ENCODE measurements at regions not wholly inside any gene's neighbourhood (a gene's known extent, or its start where the extent isn't known, plus 50 kb on each side); places are given as distances from the start of the nearest gene placed in this dataset.
"Not testable (repeated sequence)": the region's sequence is repeated elsewhere in the genome, so short reads cannot be mapped to it uniquely, and the experiment has no call there.

DNA sequence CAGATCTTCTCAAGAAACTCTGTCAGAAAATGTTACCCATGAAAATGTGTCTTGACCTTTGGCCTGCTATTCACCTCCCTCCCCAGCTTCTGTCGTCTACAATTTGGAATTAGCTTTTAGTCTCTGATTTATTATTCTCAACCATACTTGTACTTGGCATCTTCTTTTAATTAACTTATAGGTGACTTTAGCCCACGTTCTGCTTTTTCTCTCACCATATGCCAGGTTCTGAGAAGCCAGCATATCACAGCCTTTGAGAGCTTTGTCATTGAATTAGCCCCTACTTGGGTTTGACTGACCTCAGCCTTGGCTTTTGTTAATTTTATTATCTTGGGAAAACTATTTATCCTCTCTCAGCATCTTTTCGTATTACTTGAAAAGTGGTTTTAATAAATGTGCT is 355.9 kb downstream of the OXSM start:
- no peak for DNase-seq (ENCODE audit: low spot score)

GRCh38 chr3:26157428-26157827 is 367.5 kb downstream of the OXSM start:
- not testable (repeated sequence) for DNase-seq (ENCODE audit: low spot score)

DNA sequence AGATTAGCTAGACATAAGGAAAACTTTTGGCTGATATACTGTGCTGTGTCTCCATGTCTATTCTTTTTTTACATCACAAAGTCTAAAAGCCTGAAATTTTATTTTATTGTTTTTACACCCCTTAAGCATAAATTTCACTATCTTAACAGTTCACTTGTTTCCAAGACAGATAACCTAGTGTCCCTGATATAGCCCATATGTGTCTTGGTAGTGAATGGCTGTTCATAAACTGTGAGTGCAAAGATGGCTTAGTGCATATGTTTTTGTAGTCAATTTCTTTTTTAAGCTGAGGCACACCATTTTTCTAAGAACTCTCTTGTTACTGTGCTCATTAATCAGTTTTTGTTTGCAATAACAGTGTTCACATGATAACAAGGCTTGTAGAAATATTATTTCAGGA is 381.1 kb downstream of the OXSM start:
- no peak for DNase-seq (ENCODE audit: low spot score)

DNA sequence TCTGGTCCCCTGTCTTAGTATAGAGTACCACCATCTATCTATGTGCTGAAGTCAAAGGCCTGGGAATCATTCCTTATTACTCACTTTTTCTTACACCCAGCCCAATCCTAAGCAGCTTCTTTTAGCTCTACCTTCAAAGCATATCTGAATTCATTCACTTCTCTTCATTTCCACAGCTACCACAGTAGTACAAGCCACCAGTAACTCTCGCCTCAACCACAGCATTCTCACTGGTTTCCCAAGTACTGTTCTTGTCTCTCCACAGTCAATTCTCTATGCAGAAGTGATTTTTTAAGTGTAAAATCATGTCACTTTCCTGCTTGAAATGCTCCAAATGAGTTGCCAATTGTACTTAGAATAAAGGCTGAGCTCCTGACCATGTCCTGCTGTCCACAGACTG is 401.7 kb downstream of the OXSM start:
- no peak for DNase-seq (ENCODE audit: low spot score)

GRCh38 chr3:26193558-26193957 is 403.7 kb downstream of the OXSM start:
- DNase-seq (ENCODE audit: low spot score): no peak

DNA sequence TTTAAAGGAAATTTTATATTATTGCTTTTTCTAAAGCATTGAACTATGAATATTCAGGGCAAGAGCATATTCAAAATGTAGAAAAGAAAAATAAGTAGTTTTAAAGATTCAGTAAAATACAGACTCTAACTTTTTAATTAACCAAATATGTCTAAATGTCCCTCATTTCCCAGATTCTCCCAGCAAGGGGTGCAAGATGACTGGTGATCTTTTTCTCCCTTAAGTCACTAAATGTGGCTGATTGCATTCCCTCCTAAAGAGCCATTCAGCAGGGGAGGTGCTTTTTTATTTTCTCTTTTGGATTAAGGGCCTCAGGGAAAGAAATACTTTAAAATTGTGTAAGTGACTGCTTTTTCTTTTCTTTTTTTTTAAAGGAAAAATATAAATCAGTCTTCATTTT is 406.9 kb downstream of the OXSM start:
- DNase-seq (ENCODE audit: low spot score): no peak

DNA sequence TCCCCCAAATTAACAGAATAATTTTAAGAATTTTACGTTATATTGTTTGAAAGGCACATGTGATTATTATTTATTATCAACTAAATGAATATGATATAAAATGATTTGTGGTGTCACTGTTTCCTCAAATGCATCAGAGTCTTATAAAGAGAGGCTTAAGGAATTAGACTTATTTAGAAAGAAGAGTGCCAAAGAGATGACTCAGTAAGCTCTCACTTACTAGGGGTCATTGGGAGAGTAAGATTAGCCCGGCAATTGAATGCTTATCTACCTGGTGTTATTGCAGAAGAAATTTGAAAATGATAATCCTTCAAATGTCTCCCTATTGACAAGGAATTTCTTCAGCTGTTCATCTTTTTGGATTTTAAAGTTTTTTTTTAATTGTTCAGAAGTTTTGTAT is 408.7 kb downstream of the OXSM start:
- DNase-seq (ENCODE audit: low spot score): no peak

GRCh38 chr3:26202169-26202568 is 412.3 kb downstream of the OXSM start:
- no peak for DNase-seq (ENCODE audit: low spot score)

- no peak for DNase-seq (ENCODE audit: low spot score)
Measured at GRCh38 chr3:26205475-26205874, 415.6 kb downstream of the OXSM start.

GRCh38 chr3:26208201-26208600 is 414.4 kb upstream of the LRRC3B start:
- DNase-seq (ENCODE audit: low spot score): no peak

GRCh38 chr3:26229801-26230200 is 392.8 kb upstream of the LRRC3B start:
- DNase-seq (ENCODE audit: low spot score): no peak

- no peak for DNase-seq (ENCODE audit: low spot score)
Measured at GRCh38 chr3:26233374-26233773, 389.2 kb upstream of the LRRC3B start.

GRCh38 chr3:26236531-26236930 is 386.0 kb upstream of the LRRC3B start:
- DNase-seq (ENCODE audit: low spot score): no peak

- no peak for DNase-seq (ENCODE audit: low spot score)
Measured at GRCh38 chr3:26237036-26237682, 385.4 kb upstream of the LRRC3B start.

DNA sequence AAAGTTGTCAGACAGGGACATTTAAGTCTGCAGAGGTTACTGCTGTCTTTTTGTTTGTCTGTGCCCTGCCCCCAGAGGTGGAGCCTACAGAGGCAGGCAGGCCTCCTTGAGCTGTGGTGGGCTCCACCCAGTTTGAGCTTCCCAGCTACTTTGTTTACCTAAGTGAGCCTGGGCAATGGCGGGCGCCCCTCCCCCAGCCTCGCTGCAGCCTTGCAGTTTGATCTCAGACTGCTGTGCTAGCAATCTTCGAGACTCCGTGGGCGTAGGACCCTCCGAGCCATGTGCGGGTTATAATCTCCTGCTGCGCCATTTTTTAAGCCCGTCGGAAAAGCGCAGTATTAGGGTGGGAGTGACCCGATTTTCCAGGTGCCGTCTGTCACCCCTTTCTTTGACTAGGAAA is 378.0 kb upstream of the LRRC3B start:
- DNase-seq (ENCODE audit: low spot score): not testable (repeated sequence)

DNA sequence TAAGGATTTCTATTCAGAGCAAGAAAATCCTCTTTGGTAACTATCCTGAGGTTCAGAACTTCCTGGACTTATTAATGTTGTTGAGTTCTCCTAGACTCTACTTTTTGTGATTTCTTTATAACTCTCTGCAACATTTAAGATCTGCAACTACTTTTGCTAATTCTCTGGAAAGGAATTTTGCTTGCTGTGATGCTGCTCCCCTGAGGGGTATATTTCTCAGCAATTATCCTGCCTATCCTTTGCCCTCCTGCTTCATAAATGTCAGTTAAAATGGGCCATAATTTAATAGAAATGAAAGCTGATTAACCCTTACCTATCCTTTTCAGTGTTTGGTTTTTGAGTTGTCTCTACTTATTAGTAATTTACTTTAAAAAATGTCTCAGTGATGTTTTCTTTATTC is 377.3 kb upstream of the LRRC3B start:
- DNase-seq (ENCODE audit: low spot score): no peak

GRCh38 chr3:26246901-26247300 is 375.7 kb upstream of the LRRC3B start:
- DNase-seq (ENCODE audit: low spot score): no peak

- DNase-seq (ENCODE audit: low spot score): no peak
Measured at GRCh38 chr3:26247712-26248111, 374.9 kb upstream of the LRRC3B start.

DNA sequence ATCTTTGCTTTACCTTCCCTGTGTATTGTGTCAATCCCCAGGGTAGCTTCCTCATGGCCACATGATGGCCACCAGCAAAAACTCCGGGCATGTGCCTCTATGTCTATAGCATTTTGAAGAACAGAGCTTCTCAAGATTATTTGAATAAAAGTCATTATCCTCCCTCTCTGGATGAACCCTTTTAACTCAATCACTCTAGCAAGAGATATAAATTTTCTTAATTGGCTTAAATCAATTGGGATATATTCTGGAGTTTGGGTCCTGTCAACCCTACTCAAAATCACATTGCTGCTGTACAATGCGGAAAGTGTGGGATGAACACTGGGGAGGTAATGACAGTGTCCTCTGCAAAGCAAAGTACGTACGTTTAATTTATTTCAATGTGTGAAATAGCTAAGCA is 370.6 kb upstream of the LRRC3B start:
- DNase-seq (ENCODE audit: low spot score): no peak

- DNase-seq (ENCODE audit: low spot score): no peak
Measured at GRCh38 chr3:26256224-26256623, 366.3 kb upstream of the LRRC3B start.

GRCh38 chr3:26259176-26259575 is 363.4 kb upstream of the LRRC3B start:
- no peak for DNase-seq (ENCODE audit: low spot score)

- DNase-seq (ENCODE audit: low spot score): no peak
Measured at GRCh38 chr3:26260139-26260538, 362.4 kb upstream of the LRRC3B start.

DNA sequence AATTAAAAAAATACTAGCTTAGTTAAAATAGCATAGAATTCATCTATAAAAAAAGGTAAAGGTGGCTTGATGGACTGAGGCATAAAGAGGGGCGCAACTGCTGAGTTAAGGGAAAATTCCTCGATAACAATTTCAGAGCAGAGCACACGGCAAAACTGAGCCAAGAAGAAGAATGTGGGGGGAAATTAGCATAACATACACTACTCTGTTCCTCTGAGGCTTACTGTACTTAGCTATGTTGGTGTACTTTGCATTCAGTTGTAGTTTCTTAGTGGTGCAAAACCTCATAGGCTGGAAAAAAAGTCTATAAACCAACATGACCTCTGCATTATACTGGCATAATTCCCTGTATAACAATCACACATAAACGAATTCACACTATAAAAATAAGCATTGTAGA is 357.9 kb upstream of the LRRC3B start:
- no peak for DNase-seq (ENCODE audit: low spot score)

GRCh38 chr3:26271848-26272247 is 350.7 kb upstream of the LRRC3B start:
- DNase-seq (ENCODE audit: low spot score): no peak

DNA sequence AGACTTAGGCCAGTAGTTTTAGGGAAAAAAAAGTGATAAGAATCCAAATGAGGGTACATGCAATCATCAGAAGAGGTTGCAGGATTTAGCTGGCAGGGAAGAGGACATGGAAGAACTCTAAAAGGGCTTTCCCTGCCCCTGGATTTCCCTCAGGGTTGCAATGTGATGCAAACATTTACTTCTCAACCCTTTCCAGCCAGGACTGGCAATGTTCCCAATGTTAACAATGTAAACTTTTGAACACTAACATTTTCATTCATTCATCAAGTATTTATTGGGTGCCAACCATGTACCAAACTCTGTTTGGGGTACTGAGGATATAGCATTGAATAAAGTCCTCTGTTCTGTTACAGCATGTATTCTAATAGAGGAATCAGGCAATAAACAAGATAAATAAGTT is 349.4 kb upstream of the LRRC3B start:
- DNase-seq (ENCODE audit: low spot score): no peak
